HG03039 (cell line): ENCODE measurements at regions not wholly inside any gene's neighbourhood (a gene's known extent, or its start where the extent isn't known, plus 50 kb on each side); places are given as distances from the start of the nearest gene placed in this dataset.

Experiments used
- ATAC-seq: cut with Tn5 transposase; IDR thresholded peaks from one replicate; pipeline ENCODE4 v1.9.1; 2021; ENCODE audit warnings: mild to moderate bottlenecking, moderate library complexity; ENCODE audit not compliant: unreplicated experiment

DNA sequence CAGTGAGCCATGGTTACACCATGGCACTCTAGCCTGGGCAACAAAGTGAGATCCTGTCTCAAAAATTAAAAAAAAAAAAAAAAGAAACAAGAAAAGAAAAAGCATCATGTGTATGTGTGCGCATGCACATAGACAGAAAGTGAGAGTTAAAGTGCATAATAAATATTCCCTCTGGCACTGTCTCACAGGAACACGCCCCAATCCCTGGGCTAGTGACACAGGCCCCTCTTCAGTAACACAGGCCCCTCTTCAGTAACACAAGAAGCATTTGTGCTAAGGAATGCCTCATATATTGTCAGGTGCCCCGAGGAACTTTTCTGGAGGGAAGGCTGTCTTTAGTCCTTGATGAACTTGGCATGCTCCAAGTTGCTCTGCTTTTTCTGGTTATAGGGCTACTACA, 57.5 kb downstream of the RPL27A start:
- ATAC-seq = no peak

DNA sequence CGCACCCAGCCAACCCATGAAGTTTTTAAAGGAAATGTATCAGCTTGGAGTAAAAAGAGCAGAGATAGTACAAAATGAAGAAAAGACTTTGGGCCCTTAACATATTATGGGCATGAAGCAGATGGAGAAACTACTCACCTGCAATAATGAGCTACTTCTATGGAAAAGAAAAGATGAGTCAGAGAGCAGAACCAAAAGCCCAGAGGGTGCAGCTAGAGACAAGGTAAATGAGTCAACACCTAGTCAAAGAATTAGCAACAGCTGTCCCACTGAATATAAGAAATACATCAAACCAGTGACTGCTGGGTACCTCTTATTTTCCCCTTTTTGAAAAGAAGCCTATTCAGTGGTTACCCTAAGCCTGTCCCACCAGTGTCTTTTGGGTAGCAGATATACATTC, 61.8 kb downstream of the RPL27A start:
- ATAC-seq = no peak

DNA sequence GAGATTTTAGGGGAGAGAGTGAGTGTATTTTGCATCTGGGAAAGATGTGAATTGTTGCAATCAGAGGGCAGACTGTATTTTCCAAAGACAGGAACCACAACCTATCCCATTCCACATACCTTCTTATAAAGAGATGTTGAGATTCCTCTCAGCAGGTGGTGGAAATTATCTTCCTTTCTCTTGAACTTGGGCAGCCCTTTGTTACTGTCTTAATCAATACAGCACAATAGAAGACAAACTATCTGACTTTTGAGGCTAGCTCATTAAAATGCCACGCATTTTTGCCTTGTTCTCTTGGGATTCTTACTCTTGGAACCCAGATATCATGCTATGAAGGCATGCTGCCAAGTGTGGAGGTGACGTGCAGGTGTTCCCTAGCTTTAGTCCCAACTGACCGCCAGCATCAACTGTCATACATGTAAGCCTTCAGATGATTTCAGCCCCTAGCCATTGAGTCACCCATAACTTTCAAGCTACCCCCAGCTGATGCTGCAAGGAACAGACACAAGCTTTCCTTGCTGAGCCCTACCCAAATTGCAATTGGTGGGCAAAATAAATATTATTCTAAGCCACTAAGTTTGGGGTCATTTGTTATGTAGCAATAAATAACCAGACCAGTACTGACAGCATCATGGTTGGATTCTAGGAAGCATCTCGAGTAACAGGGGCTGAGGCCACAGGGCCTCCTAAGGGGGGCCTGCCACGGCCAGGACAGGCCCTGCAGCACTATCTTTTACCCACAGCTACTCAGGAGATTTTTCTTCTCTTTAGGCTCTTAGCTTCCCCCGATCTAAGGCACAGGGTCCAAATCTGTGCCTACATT, 63.0 kb downstream of the RPL27A start:
- ATAC-seq = no peak

DNA sequence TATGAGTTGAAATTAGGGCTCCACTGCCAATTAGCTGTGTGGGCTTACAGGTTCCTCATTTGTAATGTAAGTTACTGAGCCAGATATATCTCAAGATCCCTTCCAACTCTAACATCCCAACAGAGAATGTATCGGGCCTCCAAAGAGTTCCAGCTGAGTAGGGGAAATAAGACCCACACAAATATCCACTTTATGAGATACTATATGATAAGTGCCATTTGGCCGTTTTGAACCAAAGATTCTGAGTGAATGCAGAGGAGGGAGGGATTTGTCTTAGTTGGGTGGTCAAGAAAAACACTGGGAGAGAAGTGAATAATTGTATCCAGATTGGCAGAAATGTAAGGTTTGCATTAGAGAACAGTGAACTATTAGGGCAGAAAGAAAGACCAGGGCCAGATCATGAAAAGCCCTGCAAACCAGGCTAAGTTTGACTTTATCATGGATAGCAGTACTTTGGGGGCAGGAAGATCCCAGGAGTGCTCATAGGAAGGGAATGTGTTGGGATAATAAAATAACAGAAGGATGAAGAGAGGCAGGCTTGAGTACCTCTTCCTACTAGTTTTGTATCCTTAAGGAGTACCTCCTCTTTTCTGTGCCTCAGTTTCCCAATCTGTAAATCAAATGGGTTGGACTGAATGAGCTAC, 63.9 kb downstream of the RPL27A start:
- no peak for ATAC-seq

DNA sequence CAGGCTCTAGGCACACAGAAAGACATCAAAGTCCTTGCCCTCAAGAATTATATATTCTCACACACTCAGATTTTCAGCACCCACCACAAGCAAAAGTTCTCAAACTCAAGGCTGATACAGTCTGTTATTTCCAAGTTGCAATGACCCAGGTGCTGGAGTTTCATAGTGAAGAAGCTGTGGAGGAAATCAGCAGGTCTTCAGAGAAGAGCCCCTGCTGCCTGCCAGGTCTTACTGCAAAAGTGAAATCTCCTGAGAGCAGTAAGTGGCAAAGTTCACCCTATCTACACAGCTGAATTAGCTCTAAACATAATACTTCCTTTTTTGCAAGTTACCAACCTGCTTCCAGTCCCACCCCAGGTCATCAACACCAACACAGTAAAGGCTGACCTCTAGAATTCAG, 64.6 kb downstream of the RPL27A start:
- no peak for ATAC-seq

DNA sequence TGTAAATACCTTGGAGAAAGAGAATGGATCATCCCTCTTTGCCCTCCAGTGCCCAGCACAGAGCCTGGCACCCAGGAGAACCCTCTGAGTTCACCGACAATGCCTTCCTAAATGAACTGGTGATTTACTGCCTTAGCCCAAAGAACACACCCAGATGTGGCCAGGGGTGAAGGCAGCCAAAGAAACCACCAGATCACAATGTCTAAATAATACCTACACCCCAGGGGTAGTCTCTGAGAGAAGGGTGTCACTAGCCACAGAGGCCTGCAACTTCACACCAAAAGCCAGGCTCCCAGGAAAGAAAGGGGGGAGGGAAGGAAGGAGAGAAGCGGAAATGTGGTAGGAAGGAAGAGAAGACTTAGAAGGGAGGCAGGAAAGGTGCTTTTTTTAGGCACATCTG, 65.7 kb downstream of the RPL27A start:
- ATAC-seq = no peak

DNA sequence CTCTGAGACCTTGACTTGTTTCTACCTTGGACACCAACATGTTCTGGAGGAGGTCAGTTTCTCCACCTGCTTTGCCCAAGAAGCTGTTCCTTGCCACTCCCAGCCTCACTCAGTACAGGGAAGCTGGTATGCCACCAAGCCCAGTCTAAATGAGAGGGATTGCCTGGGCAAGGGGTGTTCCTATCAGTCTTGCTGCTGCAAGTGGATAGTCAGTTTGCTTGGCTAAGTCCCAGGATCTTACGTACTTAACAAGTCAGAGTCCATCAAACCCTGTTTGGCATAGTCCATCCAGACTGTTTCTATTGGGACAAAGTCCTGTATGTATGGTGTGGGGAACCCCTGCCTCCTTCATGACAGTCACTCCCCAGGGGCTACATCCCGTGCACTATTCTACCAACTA, 66.6 kb downstream of the RPL27A start:
- no peak for ATAC-seq

DNA sequence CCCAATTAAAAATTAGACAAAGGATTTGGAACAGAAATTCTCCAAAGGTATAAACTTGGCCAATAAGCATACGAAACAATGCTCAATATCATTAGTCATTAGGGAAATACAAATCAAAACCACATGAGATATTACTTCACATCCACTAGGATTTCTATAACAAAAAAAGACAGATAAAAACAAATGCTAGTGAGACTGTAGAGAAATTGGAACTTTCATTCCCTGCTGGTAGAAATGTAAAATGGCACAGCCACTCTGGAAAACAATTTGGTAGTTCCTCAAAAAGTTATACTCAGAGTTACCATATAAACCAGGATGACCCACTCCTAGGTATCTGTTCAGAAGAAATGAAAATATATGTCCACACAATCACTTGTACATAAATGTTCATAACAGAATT, 71.6 kb downstream of the RPL27A start:
- no peak for ATAC-seq

DNA sequence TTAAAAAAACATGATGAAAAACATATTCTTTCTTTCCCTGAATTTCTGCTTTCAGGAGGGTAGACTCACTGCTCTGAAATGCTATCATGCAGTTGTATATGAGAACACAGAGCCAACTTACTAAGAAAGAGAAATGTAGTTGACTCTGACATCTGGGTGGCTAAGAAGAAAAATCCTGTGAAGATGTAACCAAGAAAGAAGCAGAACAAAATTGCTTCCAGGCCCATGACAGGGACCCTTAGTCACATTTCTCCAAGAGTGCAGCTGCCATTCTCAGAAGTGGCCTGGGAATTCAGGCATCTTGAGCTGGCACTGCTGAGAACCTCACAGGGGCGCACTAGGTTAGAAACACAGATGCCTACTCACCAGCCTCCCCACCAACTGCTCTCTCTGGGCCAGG, 73.6 kb downstream of the RPL27A start:
- ATAC-seq = no peak

DNA sequence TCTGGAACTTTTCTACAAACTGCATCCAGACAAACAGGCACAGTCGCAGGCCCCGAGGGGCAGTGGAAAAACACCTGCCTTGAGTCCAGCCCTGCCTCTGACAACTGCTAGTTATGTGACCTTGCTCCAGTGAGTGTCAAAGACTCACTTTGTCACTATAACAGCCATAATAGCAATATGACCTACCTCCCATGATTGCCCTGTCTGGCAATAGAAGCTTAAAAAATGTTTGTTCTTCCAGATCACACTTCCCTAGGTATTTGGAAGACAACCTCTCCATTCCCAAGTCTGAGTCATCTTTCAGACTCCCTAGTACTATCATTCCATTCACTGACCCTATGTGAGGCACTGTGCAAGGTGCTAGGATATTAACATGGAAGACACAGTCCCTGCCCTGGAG, 74.5 kb downstream of the RPL27A start:
- ATAC-seq = no peak

DNA sequence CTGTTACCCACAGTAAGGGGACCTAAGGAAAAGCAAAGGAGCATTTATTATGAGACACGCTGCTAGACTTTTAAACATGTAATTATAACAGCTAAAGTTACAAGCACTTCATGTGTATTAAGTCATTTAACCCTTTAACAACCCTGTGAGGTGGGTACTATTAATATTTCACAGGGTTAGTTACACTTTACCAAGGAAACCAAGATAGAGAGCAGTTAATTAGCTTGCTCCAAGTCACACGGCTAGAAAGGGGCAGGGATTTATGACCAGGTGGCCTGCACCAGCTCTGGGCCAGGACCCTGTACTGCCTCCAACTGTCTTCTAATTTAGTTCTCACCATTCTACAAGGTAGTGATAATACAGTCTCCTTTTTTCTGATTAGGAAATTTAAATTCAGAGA, 74.9 kb downstream of the RPL27A start:
- ATAC-seq = no peak

DNA sequence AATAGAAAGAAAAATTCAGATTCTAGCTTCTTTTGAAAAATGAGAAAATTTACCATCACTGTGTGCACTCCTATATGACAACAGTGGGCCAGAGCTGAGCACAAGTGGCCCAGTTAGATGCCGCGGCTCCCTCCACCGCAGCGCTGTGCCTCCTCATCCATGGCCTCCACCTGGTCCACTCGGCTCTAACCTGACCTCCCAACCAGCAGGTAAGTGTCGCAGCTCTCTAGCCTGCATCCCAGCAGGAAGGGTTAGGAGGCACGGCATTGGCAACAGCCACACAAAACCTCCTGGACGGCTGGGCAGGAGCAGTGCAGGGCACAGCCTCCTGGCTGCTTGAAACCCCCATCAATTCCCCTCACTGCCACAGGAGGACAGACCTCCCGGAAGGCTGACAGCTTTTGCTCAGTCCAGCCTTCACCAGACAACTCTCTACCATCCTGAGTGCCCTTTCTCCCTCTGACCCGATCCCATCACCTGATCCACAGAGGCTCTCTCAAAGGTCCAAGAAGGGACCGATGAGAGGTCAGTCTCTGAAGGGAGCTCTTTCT, 76.1 kb downstream of the RPL27A start:
- ATAC-seq = no peak

DNA sequence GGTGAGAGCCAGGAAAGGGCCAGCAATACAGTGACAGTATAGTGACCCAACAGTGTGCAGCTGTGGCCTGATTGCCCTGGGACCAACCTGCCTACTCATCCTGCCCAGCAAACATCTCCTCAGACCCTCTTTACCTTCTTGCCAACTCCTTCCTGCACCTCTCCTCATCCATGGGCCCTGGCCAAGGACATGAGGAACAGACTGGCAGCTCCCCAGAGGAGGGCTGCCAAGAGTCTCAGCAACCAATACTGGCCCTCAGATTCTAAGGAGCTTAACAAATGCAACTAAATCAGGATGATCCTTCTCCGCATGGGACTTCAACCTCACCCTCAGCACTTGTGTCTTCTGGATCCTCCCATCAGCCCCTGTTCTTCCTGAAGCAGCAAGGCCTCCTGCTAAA, 77.0 kb downstream of the RPL27A start:
- ATAC-seq = no peak

DNA sequence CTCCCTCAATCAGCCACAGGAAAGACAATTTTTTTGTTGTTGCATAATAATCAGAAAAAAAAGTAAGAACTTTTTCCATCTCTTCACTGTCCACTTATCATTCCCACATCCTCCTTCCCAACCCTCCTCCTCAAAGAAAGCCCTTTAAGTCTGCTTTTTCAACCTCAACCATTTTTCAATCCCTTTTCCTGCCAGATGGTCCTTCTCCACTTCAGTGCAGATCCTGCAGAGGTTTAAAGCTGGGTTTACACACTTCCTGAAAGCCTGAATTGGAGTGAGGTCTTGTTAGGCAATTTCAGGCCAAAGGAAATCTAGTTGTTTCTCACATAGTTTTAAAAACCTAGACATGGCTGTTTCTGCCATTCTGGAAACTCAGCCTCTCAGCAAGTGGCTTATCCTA, 78.3 kb downstream of the RPL27A start:
- ATAC-seq = no peak

DNA sequence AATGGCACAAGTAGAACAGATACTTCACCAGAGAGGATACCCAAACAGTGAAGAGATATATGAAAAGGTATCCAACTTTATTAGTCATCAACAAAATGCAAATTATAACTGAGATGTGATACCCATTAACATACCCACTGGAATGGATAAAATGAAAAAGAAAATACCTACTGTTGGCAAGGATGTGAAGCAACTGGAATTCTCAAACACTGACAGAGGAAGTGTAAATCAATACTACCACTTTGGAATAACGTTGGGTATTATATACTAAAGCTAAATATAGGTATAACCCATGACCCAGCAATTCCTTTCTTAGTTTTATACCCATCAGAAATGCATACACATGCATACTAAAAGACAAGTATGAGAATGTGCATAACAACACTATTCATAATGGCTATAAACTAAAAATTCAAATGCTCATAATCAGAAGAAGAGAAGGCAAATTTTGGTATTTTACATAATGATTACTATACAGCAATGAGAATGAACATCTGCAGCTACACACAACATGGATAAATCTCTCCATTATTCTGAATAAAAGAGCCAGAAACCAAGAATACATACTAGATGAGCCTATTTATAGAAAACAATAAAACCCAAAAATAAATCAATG, 80.6 kb downstream of the RPL27A start:
- ATAC-seq = no peak

DNA sequence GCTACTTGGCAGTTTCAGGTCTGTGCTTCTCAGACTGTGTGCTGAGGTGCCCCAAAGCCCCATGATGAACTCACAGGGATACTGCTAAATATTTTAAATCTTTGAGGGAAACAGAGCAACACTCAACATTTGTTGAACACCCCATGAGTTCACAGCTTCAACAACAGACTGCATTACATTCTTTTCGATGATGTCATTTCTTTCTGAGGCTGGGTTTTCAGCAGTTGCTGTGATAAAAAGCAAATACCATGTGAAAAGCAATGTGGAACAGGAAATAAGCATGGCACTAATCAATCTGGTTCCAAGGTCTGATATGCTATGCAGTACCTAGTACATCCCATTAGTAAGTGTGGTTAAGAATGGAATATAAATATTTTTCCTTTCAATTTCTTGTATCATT, 82.7 kb downstream of the RPL27A start:
- no peak for ATAC-seq

DNA sequence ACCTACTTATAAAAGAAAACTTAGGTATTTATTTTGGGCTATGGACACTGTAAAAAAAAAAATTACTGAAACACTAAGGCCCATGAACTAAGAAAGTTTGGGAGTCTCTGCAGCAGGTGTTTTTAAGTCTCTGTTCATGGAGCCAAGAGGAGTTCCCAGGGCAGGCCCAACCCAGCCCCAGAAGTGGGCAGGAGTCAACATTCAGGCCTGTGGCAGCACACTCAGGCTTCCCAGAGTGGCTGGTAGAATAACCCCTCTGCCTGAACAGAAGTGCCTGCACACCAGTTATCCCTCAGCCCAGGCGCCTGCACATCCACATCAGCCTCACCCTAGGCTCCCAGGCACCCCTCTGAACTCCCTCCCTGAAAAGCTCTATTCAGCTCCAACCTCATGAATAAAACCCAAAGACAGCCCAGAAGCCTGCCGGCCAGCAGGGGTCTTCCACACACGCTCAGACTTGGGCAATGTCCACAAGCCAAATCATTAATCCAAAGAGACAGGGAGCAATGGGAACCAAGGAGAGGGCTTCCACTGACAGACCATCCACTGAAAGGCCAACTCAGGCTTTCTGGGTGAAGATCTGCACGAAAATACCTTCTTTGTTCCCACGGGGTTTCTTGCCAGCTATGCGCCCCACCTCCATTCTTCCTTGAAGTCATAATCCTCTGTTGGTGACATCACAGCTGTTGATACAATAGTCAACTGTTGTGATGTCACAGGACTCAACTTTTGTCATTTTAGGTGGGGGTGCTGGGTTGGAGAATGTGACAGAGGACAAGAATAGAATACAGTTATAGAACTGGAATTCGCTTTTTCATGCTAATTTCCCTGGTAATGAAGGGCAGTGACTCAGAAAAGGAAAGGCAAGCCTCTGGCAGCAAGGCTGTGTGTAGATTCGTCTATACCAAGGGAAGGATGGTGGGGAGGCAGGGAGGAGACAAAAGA, 83.7 kb downstream of the RPL27A start:
- ATAC-seq = no peak

DNA sequence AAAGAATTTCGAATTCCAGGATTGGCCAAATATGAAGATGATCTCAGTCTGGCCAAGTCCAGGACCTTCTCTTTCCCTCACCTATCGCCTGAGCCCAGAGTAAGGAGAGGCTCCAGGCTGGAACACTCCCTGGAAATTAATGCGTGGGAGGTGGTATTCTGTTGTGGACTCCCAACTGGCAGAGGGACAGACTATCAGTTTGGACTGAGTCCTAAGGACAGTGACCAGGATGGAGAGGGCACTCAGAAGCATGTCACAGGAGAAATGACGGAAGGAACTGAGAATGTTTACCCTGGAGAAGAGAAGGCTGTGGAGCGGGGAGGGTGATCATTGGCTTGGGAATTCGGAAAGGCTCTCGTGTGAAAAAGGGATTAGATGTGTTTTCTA, 84.4 kb downstream of the RPL27A start:
- no peak for ATAC-seq

DNA sequence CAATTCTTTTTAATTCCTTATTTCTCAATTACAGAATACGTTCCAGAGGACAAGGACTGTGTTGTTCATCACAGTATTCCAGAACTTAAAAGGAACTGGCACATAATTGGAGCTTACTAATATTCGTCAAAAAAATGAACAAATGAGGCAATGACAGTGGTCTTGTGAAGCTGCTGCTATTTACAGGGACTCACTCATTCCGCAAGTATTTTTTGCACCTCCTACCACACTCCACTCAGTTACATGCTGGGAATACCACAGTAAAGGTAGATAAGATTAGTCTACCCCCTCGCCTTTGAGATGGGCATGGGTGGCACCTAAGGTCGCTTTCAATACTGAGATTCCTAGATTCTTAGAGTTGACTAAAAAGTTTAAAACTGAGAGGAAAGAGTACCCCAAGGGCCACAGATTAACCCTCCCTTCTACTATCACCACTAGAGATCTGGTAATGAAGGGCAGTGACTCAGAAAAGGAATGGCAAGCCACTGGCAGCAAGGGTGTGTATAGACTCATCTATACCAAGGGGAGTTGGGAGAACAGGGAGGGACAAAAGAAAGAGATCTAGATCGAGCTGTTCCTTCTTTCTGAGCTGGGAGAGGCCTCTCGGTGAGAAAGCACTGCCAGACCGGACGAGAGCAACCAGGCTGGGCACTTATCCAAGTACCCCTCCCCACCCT, 85.0 kb downstream of the RPL27A start:
- ATAC-seq = no peak

DNA sequence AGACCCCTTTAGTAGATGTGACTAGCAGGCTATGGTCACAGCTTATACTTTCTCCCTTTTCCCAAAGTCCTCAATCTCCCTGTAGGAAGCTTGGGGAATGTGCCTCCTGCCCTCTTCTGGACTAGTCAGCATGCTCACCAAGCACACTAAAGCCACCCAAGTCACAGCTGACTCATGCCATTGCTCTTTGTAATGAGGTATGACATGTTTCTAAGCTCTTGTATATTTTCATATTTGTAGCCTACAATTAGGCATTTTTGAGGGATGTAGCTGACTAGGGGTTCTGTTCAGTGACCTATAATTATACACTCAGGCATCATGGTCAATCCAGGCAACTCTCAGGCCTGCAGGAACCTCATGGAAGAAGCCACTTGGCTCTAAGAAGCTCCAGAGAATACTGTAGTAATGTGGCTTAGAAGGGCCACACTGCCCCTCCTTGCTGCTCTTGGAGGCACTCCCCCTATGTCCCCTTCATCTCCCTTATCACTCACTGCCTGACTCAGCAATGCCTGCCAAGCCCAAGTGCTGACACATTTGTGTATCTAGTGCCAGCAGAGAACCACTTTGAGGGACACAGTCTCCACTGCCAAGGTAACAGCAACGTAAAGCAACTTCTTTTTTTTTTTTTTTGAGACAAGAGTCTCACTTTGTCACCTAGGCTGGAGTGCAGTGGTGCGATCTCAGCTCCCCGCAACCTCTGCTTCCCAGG, 86.2 kb downstream of the RPL27A start:
- ATAC-seq = no peak
